ENCODE measurements at regions not wholly inside any gene's neighbourhood (a gene's known extent, or its start where the extent isn't known, plus 50 kb on each side); places are given as distances from the start of the nearest gene placed in this dataset.

DNA sequence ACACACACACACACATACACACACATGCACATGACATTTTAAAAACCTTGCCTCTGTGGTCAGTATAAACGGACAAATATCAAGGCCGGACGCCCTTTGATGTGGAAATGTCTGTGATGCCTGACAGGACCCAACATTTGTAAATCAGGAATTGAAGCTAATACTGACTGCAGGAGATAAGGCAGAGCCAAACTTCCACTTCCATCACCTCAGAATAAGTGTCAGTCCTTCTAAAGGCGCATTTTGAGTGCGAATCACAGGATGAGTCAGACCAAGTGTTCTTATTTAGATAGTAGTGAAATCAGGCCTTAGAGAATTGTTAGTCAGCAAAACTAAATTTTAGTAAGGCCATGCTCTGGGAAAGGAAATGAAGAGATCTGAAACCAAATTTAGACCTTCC lies 211.7 kb upstream of the LRATD1 start:
- TF ChIP-seq POLR2A (IDR thresholded peaks at IDR 0.05) = no peak
- TF ChIP-seq, protein P1, sequence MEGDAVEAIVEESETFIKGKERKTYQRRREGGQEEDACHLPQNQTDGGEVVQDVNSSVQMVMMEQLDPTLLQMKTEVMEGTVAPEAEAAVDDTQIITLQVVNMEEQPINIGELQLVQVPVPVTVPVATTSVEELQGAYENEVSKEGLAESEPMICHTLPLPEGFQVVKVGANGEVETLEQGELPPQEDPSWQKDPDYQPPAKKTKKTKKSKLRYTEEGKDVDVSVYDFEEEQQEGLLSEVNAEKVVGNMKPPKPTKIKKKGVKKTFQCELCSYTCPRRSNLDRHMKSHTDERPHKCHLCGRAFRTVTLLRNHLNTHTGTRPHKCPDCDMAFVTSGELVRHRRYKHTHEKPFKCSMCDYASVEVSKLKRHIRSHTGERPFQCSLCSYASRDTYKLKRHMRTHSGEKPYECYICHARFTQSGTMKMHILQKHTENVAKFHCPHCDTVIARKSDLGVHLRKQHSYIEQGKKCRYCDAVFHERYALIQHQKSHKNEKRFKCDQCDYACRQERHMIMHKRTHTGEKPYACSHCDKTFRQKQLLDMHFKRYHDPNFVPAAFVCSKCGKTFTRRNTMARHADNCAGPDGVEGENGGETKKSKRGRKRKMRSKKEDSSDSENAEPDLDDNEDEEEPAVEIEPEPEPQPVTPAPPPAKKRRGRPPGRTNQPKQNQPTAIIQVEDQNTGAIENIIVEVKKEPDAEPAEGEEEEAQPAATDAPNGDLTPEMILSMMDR (IDR thresholded peaks at IDR 0.05) = no peak

All from right lobe of liver (tissue), 4 donors.